Astrocyte (in vitro differentiated cells and primary cell): ENCODE measurements at regions not wholly inside any gene's neighbourhood (a gene's known extent, or its start where the extent isn't known, plus 50 kb on each side); places are given as distances from the start of the nearest gene placed in this dataset.
"Not testable (repeated sequence)": the region's sequence is repeated elsewhere in the genome, so short reads cannot be mapped to it uniquely, and the experiment has no call there.

ENCODE experiments used
- CTCF ChIP-seq: IDR thresholded peaks from 2 replicates; pipeline ENCODE4 v1.5.1; 2011; ENCODE audit warnings: low read depth, mild to moderate bottlenecking, inconsistent platforms, low read length, moderate library complexity; ENCODE audit not compliant: insufficient read depth
- EZH2 ChIP-seq: IDR thresholded peaks from 2 replicates; pipeline ENCODE4 v1.6.1; 2012; ENCODE audit warnings: mild to moderate bottlenecking, low read length, inconsistent platforms; ENCODE audit not compliant: insufficient read depth

DNA sequence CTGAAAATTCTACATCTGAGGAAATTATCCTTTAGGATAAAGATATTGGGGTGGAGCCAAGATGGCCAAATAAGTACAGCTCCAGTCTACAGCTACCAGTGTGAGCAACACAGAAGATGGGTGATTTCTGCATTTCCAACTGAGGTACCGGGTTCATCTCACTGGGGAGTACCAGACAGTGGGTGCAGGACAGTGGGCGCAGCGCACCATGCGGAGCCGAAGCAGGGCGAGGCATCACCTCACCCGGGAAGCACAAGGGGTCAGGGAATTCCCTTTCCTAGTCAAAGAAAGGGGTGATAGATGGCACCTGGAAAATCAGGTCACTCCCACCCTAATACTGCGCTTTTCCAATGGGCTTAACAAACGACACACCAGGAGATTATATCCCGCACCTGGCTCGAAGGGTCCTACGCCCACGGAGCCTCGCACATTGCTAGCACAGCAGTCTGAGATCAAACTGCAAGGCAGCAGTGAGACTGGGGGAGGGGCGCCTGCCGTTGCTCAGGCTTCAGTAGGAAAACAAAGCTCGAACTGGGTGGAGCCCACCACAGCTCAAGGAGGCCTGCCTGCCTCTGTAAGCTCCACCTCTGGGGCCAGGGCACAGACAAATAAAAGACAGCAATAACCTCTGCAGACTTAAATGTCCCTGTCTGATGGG, 149.5 kb upstream of the KYNU start:
- TF ChIP-seq CTCF, EZH2: not testable (repeated sequence)
